Pancreas (tissue), 10 donors: ENCODE measurements at regions not wholly inside any gene's neighbourhood (a gene's known extent, or its start where the extent isn't known, plus 50 kb on each side); places are given as distances from the start of the nearest gene placed in this dataset.

Source experiments
- ATAC-seq, 4 donors: fragments of 200-7000 bp; cut with Tn5 transposase; one replicate each; pipeline versions ENCODE4 v1.8.0 to v1.9.1; 2020; ENCODE audit warnings: mild to moderate bottlenecking in 4 of 4, moderate library complexity in 4 of 4
- DNase-seq, 6 donors: peaks; one replicate each; pipeline ENCODE4 v3.0.0-alpha.2; 2020
- FAIRE-seq: peaks from 2 replicates; lab custom pipeline; 2012; peaks lifted over from hg19 to GRCh38; lab: Jason Lieb, UNC
- H3K27ac ChIP-seq, 4 donors: fragments of 200-600 bp; sonication (generic); 1 replicate in 3 of 4; 2 replicates in 1 of 4; pipeline versions ENCODE4 v1.5.0 to v1.8.0; 2020
- H3K27me3 ChIP-seq, 4 donors: fragments of 200-600 bp; one replicate each; pipeline ENCODE4 v1.8.0; 2021
- H3K36me3 ChIP-seq, 3 donors: fragments of 200-600 bp; sonication (generic) in 1 of 3; one replicate each; pipeline versions ENCODE4 v1.5.0 to v1.8.0; 2020 to 2021
- H3K4me1 ChIP-seq, 3 donors: fragments of 200-600 bp; one replicate each; pipeline ENCODE4 v1.8.0; 2021
- H3K4me3 ChIP-seq, 4 donors: fragments of 200-600 bp; sonication (generic) in 2 of 4; one replicate each; pipeline versions ENCODE4 v1.5.0 to v1.8.0; 2020 to 2021
- H3K9me3 ChIP-seq, 4 donors: fragments of 200-600 bp; one replicate each; pipeline ENCODE4 v1.8.0; 2021
- WGBS, 2 donors: extraction: QIAGEN DNeasy Blood & Tissue Kit; methylation state at CpG; one replicate each; pipeline ENCODE4 v1.1.7; 2013; 5-methylcytosine and 5-hydroxymethylcytosine counted together
- intact Hi-C, 3 donors: fragments of 100-400 bp; cut with DNase I; formaldehyde crosslinking; loops; one replicate each; pipeline versions ENCODE4 v1.11.1 to v1.14.2; 2022
- TF ChIP-seq, protein P1 (sequence below), 4 donors: fragments of 200-600 bp; sonication (generic) in 3 of 4; IDR thresholded peaks; one replicate each; pipeline versions ENCODE4 v1.5.0 to v1.8.0; 2021; ENCODE audit warnings: antibody characterized with exemption in 4 of 4
- donor health status: healthy with polysubstance abuse.
- donor health status: DM: no; HTN: no; CAD: no; lungs with moderate emphysema.
- donor health status: DM: no; HTN: no; CAD: no.
- donor health status: control.
- donor health status: control.
- donor health status: Bipolar disorder and iron deficiency.
- donor health status: DM: yes; HTN: yes; CAD: no.
- donor health status: DM: no; HTN: no; CAD: no.
- donor health status: DM: no; HTN: no; CAD: no.
- donor health status: DM: yes; HTN: yes; CAD: no.

DNA sequence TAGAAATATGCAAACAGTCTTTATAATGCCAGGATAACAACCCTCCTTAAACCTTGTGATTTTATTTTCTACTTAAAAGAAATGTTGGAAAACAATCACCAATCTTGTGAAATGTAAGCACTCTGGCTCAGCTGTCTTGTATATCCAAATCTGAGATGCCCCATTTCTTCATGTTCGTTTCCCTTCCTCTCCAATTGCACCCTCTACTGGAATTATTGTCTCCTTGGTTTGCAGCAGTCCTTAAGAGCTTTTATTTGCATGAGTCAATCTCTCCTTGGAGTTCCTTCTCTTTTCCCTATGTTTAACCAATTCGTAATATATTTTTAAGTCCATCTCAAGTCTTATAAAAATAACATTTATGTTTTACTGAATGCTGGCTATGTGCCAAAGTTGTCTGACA lies 362.0 kb upstream of the CDH10 start:
- 17 to 23% methylated on average over 2 of the region's 2 CpGs for WGBS, 2 donors
- Histone ChIP-seq H3K27ac (no peak overlapping the region), H3K4me1 (no peaks in the 10 kb centered on the region), H3K9me3 (no peaks in the 10 kb centered on the region), H3K27me3 (no peaks in the 10 kb centered on the region), H3K4me3 (no peak overlapping the region), H3K36me3 (no peaks in the 10 kb centered on the region)
- intact Hi-C loops = no loop called here
- no peak for DNase-seq
- ATAC-seq = peak in 1 of 4 donors; percentile 49
- no peak for FAIRE-seq
- TF ChIP-seq, protein P1, sequence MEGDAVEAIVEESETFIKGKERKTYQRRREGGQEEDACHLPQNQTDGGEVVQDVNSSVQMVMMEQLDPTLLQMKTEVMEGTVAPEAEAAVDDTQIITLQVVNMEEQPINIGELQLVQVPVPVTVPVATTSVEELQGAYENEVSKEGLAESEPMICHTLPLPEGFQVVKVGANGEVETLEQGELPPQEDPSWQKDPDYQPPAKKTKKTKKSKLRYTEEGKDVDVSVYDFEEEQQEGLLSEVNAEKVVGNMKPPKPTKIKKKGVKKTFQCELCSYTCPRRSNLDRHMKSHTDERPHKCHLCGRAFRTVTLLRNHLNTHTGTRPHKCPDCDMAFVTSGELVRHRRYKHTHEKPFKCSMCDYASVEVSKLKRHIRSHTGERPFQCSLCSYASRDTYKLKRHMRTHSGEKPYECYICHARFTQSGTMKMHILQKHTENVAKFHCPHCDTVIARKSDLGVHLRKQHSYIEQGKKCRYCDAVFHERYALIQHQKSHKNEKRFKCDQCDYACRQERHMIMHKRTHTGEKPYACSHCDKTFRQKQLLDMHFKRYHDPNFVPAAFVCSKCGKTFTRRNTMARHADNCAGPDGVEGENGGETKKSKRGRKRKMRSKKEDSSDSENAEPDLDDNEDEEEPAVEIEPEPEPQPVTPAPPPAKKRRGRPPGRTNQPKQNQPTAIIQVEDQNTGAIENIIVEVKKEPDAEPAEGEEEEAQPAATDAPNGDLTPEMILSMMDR (IDR thresholded peaks at IDR 0.05) = no peak

DNA sequence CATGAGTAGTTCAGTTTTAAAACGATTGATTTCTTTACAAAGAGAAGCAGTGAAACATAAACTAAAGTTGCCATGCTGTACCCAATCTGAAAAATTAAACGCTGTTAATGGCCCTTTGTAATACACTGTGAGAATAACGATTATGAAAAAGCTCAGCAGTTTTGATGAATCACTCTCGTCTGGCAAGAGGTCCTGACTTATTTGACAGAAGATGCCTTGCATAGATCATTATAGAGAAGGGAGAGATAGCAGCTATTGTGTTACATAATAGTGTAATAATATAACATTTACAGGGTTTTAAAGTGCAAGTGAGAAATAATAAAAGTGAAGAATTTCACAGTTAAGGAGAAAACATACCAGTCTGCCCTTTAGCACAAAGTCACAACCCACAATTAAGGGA lies 361.5 kb upstream of the CDH10 start:
- 6% methylated on average over 4 of the region's 4 CpGs for WGBS, 2 donors
- H3K4me3 ChIP-seq = no peak overlapping the region
- no peaks in the 10 kb centered on the region for H3K4me1 ChIP-seq
- H3K27ac ChIP-seq = no peak overlapping the region
- FAIRE-seq (no peak), ATAC-seq (no peak), DNase-seq (no peak)
- H3K27me3 ChIP-seq = no peaks in the 10 kb centered on the region
- H3K9me3 ChIP-seq = no peaks in the 10 kb centered on the region
- H3K36me3 ChIP-seq = no peaks in the 10 kb centered on the region
- intact Hi-C loops = no loop called here
- TF ChIP-seq, protein P1 (IDR thresholded peaks at IDR 0.05) = no peak

DNA sequence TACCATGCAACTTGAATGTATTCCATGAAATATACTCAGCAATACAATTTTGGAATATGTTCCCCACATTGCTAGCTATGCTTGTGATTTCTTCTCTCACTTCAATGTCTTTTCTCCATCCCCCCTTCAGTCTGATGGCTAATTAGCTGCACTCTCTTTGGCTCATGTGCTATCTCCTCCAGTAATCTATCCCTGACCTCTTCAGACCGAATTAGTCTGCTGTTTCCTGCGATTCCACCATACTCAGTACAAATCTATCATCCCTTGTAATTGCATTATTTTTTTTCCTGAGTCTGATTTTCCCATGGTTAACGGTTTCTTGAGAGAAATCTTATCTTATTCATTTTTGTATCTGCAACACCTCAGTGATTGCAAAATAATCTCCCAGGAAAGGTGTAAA lies 360.7 kb upstream of the CDH10 start:
- intact Hi-C loops = no loop called here
- H3K9me3 ChIP-seq = no peaks in the 10 kb centered on the region
- H3K4me1 ChIP-seq = no peaks in the 10 kb centered on the region
- no peak overlapping the region for H3K4me3 ChIP-seq
- no peaks in the 10 kb centered on the region for H3K27me3 ChIP-seq
- no peak overlapping the region for H3K27ac ChIP-seq
- no peaks in the 10 kb centered on the region for H3K36me3 ChIP-seq
- FAIRE-seq = no peak
- 10 to 18% methylated on average over 3 of the region's 3 CpGs for WGBS, 2 donors
- no peak for ATAC-seq
- no peak for DNase-seq
- TF ChIP-seq, protein P1 (IDR thresholded peaks at IDR 0.05) = no peak

DNA sequence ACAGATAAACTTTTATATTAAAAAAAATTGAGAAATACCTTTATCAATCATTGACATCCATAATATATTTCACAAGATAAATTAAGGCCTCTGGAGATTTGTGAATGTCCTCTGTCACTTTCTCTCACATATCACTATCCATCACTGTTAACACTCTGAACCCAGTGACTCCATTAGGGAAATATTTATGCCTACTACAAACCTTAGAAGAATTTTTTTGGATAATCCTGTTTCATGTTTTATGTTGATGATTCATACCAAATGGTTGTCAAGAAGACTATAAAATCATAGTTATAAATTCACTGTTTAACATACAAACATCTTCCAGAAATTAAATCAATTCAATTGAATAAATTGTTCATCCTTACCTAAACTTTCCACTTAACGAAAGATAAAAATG lies 357.6 kb upstream of the CDH10 start:
- H3K27ac ChIP-seq = no peak overlapping the region
- ATAC-seq (no peak), DNase-seq (no peak), FAIRE-seq (no peak)
- WGBS, 2 donors = 58 to 80% methylated on average over 1 of the region's 1 CpG
- H3K36me3 ChIP-seq = no peaks in the 10 kb centered on the region
- no peaks in the 10 kb centered on the region for H3K4me1 ChIP-seq
- H3K27me3 ChIP-seq = no peaks in the 10 kb centered on the region
- TF ChIP-seq, protein P1 (IDR thresholded peaks at IDR 0.05) = no peak
- no peaks in the 10 kb centered on the region for H3K9me3 ChIP-seq
- no peak overlapping the region for H3K4me3 ChIP-seq
- intact Hi-C loops = no loop called here

DNA sequence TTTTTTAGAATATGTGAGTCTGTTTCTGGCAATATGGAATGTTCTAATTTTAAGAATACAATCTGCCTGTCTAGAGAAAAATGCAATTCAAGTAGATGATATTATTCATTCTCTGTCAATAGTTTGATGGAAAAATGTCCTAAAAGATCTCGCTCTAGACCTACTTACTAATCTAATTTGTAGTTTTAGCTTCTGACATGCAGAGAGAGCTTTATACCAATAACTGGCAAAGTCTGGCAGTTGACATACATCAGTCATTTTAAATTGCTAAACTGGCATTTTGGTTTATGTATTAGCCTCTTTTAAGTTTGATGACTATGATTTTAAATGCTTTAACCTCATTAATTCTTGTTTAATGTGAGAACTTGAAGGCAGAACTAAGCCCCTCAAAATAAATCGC lies 355.0 kb upstream of the CDH10 start:
- WGBS, 2 donors = 53 to 62% methylated on average over 2 of the region's 2 CpGs
- TF ChIP-seq, protein P1 (IDR thresholded peaks at IDR 0.05) = no peak
- no peaks in the 10 kb centered on the region for H3K27me3 ChIP-seq
- no peak for DNase-seq
- FAIRE-seq = no peak
- H3K9me3 ChIP-seq = no peaks in the 10 kb centered on the region
- ATAC-seq = no peak
- no peak overlapping the region for H3K27ac ChIP-seq
- no peak overlapping the region for H3K4me3 ChIP-seq
- intact Hi-C loops = no loop called here
- H3K4me1 ChIP-seq = no peaks in the 10 kb centered on the region
- no peaks in the 10 kb centered on the region for H3K36me3 ChIP-seq
